ENCODE measurements at regions not wholly inside any gene's neighbourhood (a gene's known extent, or its start where the extent isn't known, plus 50 kb on each side); places are given as distances from the start of the nearest gene placed in this dataset.
"Not testable (repeated sequence)": the region's sequence is repeated elsewhere in the genome, so short reads cannot be mapped to it uniquely, and the experiment has no call there.

DNA sequence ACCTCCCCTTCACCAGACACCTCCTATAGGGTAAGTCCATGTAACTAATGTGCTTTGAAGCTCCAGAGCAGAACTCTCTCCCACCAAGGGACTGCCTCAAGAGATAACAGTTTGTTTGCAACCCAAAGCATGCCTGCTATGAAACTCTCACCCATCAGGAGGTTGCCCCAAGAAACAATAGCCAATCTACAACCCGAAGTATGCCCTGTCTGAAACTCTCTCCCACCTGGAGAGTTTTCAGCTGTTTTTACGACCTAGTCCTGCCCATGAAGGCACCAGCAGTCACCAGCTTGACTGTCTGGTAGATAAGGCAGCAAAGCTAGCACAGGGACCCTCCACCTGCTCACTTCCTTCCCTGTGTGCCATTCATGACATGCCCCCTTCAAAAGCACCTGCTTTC, 533.9 kb upstream of the CRIM1 start:
- H3K4me3 ChIP-seq (ENCODE audit: low read depth, low read length), result no peak overlapping the region
- H3K27me3 ChIP-seq (replicated peaks; ENCODE audit: control insufficient read depth, insufficient read depth, low read length), result no peaks in the 10 kb centered on the region
- intact Hi-C loops (cut with micrococcal nuclease; ENCODE audit: unreplicated experiment), result no loop called here
- CTCF ChIA-PET, result no interaction called here
- BruUV-seq (replicated peaks), result no TSS peak
- no peak for DNase-seq
- Mint-ChIP-seq H3K36me3 (ENCODE audit: insufficient read depth, unreplicated experiment) (no peaks in the 10 kb centered on the region), H3K4me3 (ENCODE audit: unreplicated experiment) (no peak overlapping the region), H3K9me3 (ENCODE audit: unreplicated experiment) (no peaks in the 10 kb centered on the region), H3K27ac (ENCODE audit: unreplicated experiment) (no peak overlapping the region), H3K4me1 (ENCODE audit: low read depth, unreplicated experiment) (no peaks in the 10 kb centered on the region), H3K27me3 (ENCODE audit: insufficient read depth, unreplicated experiment) (peaks cover 14% of the 10 kb centered on the region)
- 0 out of 2 replicates have a peak, but pooled peaks cover 2% of the 10 kb centered on the region for H3K9me3 ChIP-seq
- TF ChIP-seq, protein P1, sequence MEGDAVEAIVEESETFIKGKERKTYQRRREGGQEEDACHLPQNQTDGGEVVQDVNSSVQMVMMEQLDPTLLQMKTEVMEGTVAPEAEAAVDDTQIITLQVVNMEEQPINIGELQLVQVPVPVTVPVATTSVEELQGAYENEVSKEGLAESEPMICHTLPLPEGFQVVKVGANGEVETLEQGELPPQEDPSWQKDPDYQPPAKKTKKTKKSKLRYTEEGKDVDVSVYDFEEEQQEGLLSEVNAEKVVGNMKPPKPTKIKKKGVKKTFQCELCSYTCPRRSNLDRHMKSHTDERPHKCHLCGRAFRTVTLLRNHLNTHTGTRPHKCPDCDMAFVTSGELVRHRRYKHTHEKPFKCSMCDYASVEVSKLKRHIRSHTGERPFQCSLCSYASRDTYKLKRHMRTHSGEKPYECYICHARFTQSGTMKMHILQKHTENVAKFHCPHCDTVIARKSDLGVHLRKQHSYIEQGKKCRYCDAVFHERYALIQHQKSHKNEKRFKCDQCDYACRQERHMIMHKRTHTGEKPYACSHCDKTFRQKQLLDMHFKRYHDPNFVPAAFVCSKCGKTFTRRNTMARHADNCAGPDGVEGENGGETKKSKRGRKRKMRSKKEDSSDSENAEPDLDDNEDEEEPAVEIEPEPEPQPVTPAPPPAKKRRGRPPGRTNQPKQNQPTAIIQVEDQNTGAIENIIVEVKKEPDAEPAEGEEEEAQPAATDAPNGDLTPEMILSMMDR (IDR thresholded peaks at IDR 0.05; ENCODE audit: insufficient read depth in 1 of 2, low read depth in 1 of 2, low read length in 1 of 2, severe bottlenecking in 1 of 2, unreplicated experiment in 1 of 2), result no peak
- POLR2A ChIA-PET, result no interaction called here
- H3K4me1 ChIP-seq, result no peaks in the 10 kb centered on the region
- H3K36me3 ChIP-seq (ENCODE audit: control insufficient read depth, insufficient read depth, low read length), result no peaks in the 10 kb centered on the region

DNA sequence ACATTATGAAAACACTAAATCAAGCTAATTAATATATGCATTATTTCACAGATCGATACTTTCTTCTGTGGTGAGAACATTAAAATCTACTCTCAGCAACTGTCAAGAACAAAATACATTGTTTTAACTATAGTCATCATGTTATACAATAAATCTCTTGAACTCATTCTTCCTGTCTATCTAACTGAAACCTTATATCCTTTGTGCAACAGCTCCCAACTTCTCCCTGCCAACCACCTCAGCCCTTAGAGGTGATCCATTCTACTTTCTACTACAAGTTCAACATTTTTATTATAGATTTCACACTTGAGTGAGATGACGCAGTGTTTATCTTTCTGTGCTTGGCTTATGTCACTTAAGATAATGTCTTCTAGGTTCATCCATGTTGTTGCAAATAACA, 535.2 kb upstream of the CRIM1 start:
- no TSS peak for BruUV-seq (replicated peaks)
- Histone ChIP-seq H3K27me3 (replicated peaks; ENCODE audit: control insufficient read depth, insufficient read depth, low read length) (no peaks in the 10 kb centered on the region), H3K4me3 (ENCODE audit: low read depth, low read length) (no peak overlapping the region), H3K9me3 (0 out of 2 replicates have a peak, but pooled peaks cover 2% of the 10 kb centered on the region), H3K4me1 (no peaks in the 10 kb centered on the region), H3K36me3 (ENCODE audit: control insufficient read depth, insufficient read depth, low read length) (no peaks in the 10 kb centered on the region)
- Mint-ChIP-seq H3K27ac (ENCODE audit: unreplicated experiment) (no peak overlapping the region), H3K27me3 (ENCODE audit: insufficient read depth, unreplicated experiment) (peaks cover 19% of the 10 kb centered on the region), H3K4me1 (ENCODE audit: low read depth, unreplicated experiment) (no peaks in the 10 kb centered on the region), H3K36me3 (ENCODE audit: insufficient read depth, unreplicated experiment) (no peaks in the 10 kb centered on the region), H3K9me3 (ENCODE audit: unreplicated experiment) (no peaks in the 10 kb centered on the region), H3K4me3 (ENCODE audit: unreplicated experiment) (no peak overlapping the region)
- POLR2A ChIA-PET, result no interaction called here
- intact Hi-C loops (cut with micrococcal nuclease; ENCODE audit: unreplicated experiment), result no loop called here
- DNase-seq, result no peak
- TF ChIP-seq, protein P1 (IDR thresholded peaks at IDR 0.05; ENCODE audit: insufficient read depth in 1 of 2, low read depth in 1 of 2, low read length in 1 of 2, severe bottlenecking in 1 of 2, unreplicated experiment in 1 of 2), result no peak
- CTCF ChIA-PET, result no interaction called here

DNA sequence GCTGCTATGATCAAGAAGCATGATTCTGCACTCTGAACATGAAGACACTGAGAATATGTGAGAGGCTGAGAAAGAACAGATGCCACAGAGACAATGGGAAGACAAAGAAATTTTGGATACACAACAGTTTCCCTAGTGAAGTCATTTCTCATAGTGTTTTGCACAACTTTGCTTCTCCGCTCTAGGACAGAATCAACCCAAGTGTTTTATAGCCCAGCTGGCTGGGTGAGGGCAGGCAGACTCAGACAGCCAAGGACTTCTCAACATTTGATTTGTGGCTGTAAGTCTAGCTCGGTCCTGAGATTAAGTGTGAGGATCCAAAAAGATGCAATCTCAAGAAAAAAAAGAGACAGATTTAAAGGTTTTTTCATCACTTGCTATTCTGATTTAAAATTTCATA, 536.5 kb upstream of the CRIM1 start:
- H3K27me3 ChIP-seq (replicated peaks; ENCODE audit: control insufficient read depth, insufficient read depth, low read length), result no peaks in the 10 kb centered on the region
- TF ChIP-seq, protein P1 (IDR thresholded peaks at IDR 0.05; ENCODE audit: insufficient read depth in 1 of 2, low read depth in 1 of 2, low read length in 1 of 2, severe bottlenecking in 1 of 2, unreplicated experiment in 1 of 2), result no peak
- no peaks in the 10 kb centered on the region for H3K4me1 ChIP-seq
- no peaks in the 10 kb centered on the region for H3K9me3 ChIP-seq
- no TSS peak for BruUV-seq (replicated peaks)
- H3K4me3 Mint-ChIP-seq (ENCODE audit: unreplicated experiment), result no peak overlapping the region
- peaks cover 18% of the 10 kb centered on the region for H3K27me3 Mint-ChIP-seq (ENCODE audit: insufficient read depth, unreplicated experiment)
- no peaks in the 10 kb centered on the region for H3K36me3 Mint-ChIP-seq (ENCODE audit: insufficient read depth, unreplicated experiment)
- no peaks in the 10 kb centered on the region for H3K9me3 Mint-ChIP-seq (ENCODE audit: unreplicated experiment)
- POLR2A ChIA-PET, result no interaction called here
- no peak overlapping the region for H3K4me3 ChIP-seq (ENCODE audit: low read depth, low read length)
- no peak overlapping the region for H3K27ac Mint-ChIP-seq (ENCODE audit: unreplicated experiment)
- no peaks in the 10 kb centered on the region for H3K36me3 ChIP-seq (ENCODE audit: control insufficient read depth, insufficient read depth, low read length)
- no peaks in the 10 kb centered on the region for H3K4me1 Mint-ChIP-seq (ENCODE audit: low read depth, unreplicated experiment)
- CTCF ChIA-PET, result no interaction called here
- intact Hi-C loops (cut with micrococcal nuclease; ENCODE audit: unreplicated experiment), result no loop called here
- DNase-seq, result no peak

DNA sequence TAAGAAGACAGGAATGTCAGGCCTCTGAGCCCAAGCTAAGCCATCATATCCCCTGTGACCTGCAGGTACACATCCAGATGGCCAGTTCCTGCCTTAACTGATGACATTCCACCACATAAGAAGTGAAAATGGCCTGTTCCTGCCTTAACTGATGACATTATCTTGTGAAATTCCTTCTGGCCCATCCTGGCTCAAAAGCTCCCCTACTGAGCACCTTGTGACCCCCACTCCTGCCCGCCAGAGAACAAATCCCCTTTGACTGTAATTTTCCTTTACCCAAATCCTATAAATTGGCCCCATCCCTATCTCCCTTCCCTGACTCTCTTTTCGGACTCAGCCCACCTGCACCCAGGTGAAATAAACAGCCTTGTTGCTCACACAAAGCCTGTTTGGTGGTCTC, 537.2 kb upstream of the CRIM1 start:
- H3K9me3 Mint-ChIP-seq (ENCODE audit: unreplicated experiment); H3K4me1 Mint-ChIP-seq (ENCODE audit: low read depth, unreplicated experiment); intact Hi-C loops (cut with micrococcal nuclease; ENCODE audit: unreplicated experiment); H3K27me3 ChIP-seq (replicated peaks; ENCODE audit: control insufficient read depth, insufficient read depth, low read length); POLR2A ChIA-PET; DNase-seq; H3K36me3 ChIP-seq (ENCODE audit: control insufficient read depth, insufficient read depth, low read length); CTCF ChIA-PET; H3K4me3 Mint-ChIP-seq (ENCODE audit: unreplicated experiment); H3K9me3 ChIP-seq; BruUV-seq (replicated peaks); H3K36me3 Mint-ChIP-seq (ENCODE audit: insufficient read depth, unreplicated experiment); H3K4me3 ChIP-seq (ENCODE audit: low read depth, low read length); H3K27ac Mint-ChIP-seq (ENCODE audit: unreplicated experiment); H3K4me1 ChIP-seq: not testable (repeated sequence)
- H3K27me3 Mint-ChIP-seq (ENCODE audit: insufficient read depth, unreplicated experiment), result peaks cover 19% of the 10 kb centered on the region

DNA sequence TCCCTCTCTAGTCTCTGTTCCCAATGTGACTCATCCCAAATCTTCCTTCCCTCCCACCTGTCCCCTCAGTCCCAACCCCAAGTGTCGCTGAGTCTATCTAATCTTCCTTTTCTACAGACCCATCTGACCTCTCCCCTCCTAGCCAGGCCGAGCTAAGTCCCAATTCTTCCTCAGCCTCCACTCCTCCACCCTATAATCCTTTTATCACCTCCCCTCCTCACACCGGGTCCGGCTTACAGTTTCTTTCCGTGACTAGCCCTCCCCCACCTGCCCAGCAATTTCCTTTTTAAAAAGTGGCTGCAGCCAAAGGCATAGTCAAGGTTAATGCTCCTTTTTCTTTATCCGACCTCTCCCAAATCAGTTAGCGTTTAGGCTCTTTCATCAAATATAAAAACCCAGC, 541.0 kb upstream of the CRIM1 start:
- DNase-seq; H3K36me3 ChIP-seq (ENCODE audit: control insufficient read depth, insufficient read depth, low read length); BruUV-seq (replicated peaks); H3K36me3 Mint-ChIP-seq (ENCODE audit: insufficient read depth, unreplicated experiment); H3K4me3 ChIP-seq (ENCODE audit: low read depth, low read length); intact Hi-C loops (cut with micrococcal nuclease; ENCODE audit: unreplicated experiment); H3K4me3 Mint-ChIP-seq (ENCODE audit: unreplicated experiment); CTCF ChIA-PET; H3K4me1 ChIP-seq; H3K9me3 ChIP-seq; H3K9me3 Mint-ChIP-seq (ENCODE audit: unreplicated experiment); H3K27ac Mint-ChIP-seq (ENCODE audit: unreplicated experiment); H3K27me3 ChIP-seq (replicated peaks; ENCODE audit: control insufficient read depth, insufficient read depth, low read length); H3K4me1 Mint-ChIP-seq (ENCODE audit: low read depth, unreplicated experiment); POLR2A ChIA-PET: not testable (repeated sequence)
- peaks cover 22% of the 10 kb centered on the region for H3K27me3 Mint-ChIP-seq (ENCODE audit: insufficient read depth, unreplicated experiment)

Measured in Caco-2 (cell line).